IPS DF 4.7 (cell line): ENCODE measurements at regions not wholly inside any gene's neighbourhood (a gene's known extent, or its start where the extent isn't known, plus 50 kb on each side); places are given as distances from the start of the nearest gene placed in this dataset.
"Not testable (repeated sequence)": the region's sequence is repeated elsewhere in the genome, so short reads cannot be mapped to it uniquely, and the experiment has no call there.

ENCODE experiments used
- DNase-seq: peaks from one replicate; pipeline ENCODE4 v3.0.0-alpha.2; 2013; ENCODE audit warnings: low spot score; ENCODE audit errors: extremely low read depth

- peak; percentile 33 for DNase-seq
These were observed 114.3 kb upstream of the EPB41L4A start for GRCh38 chr5:112533362-112533761.

GRCh38 chr5:112534067-112534583 lies 115.0 kb upstream of the EPB41L4A start:
- DNase-seq = no peak

- no peak for DNase-seq
These were observed 115.7 kb upstream of the EPB41L4A start for GRCh38 chr5:112534611-112535255.

- DNase-seq = no peak
These were observed 116.3 kb upstream of the EPB41L4A start for GRCh38 chr5:112535356-112535755.

- not testable (repeated sequence) for DNase-seq
These were observed 125.5 kb upstream of the EPB41L4A start for GRCh38 chr5:112544558-112544957.

- DNase-seq = no peak
These were observed 128.0 kb upstream of the EPB41L4A start for GRCh38 chr5:112546946-112547592.

GRCh38 chr5:112548246-112548881 lies 129.3 kb upstream of the EPB41L4A start:
- no peak for DNase-seq

- DNase-seq = no peak
These were observed 130.1 kb upstream of the EPB41L4A start for GRCh38 chr5:112549127-112549526.

- DNase-seq = no peak
These were observed 130.6 kb upstream of the EPB41L4A start for GRCh38 chr5:112549605-112550166.

GRCh38 chr5:112551419-112552032 lies 132.4 kb upstream of the EPB41L4A start:
- no peak for DNase-seq

- no peak for DNase-seq
These were observed 133.1 kb upstream of the EPB41L4A start for GRCh38 chr5:112552216-112552615.

- DNase-seq = no peak
These were observed 133.7 kb upstream of the EPB41L4A start for GRCh38 chr5:112552791-112553190.

GRCh38 chr5:112554101-112554977 lies 135.3 kb upstream of the EPB41L4A start:
- no peak for DNase-seq

GRCh38 chr5:112555197-112555596 lies 136.1 kb upstream of the EPB41L4A start:
- no peak for DNase-seq

GRCh38 chr5:112555691-112556090 lies 136.6 kb upstream of the EPB41L4A start:
- no peak for DNase-seq

- DNase-seq = not testable (repeated sequence)
These were observed 140.4 kb upstream of the EPB41L4A start for GRCh38 chr5:112559501-112559900.

- no peak for DNase-seq
These were observed 141.3 kb upstream of the EPB41L4A start for GRCh38 chr5:112560371-112560770.

GRCh38 chr5:112563169-112563826 lies 144.2 kb upstream of the EPB41L4A start:
- DNase-seq = no peak

GRCh38 chr5:112566251-112566650 lies 147.2 kb upstream of the EPB41L4A start:
- DNase-seq = no peak

- no peak for DNase-seq
These were observed 150.5 kb upstream of the EPB41L4A start for GRCh38 chr5:112569596-112569995.
